SK-N-SH (cell line): ENCODE measurements at regions not wholly inside any gene's neighbourhood (a gene's known extent, or its start where the extent isn't known, plus 50 kb on each side); places are given as distances from the start of the nearest gene placed in this dataset.

ENCODE experiments used
- CTCF ChIA-PET: fragments of 300-600, 350-600 bp; formaldehyde crosslinking; extraction: SDS; loops from one replicate; lab custom pipeline; 2021; lab: Yijun Ruan, JAX
- POLR2A ChIA-PET: fragments of 350-600 bp; sonication (Branson Sonifier 250); formaldehyde crosslinking; extraction: SDS; loops from one replicate; lab custom pipeline; 2020; ENCODE audit warnings: antibody characterized with exemption, inconsistent platforms; lab: Yijun Ruan, JAX
- DNase-seq: peaks from one replicate; pipeline ENCODE4 v3.0.0; 2012
- H2AFZ ChIP-seq: fragments of 200-600 bp; sonication (generic); 2 replicates; pipeline ENCODE4 v1.8.1; 2016; ENCODE audit warnings: antibody characterized with exemption, mild to moderate bottlenecking, low read depth
- H3F3A ChIP-seq: fragments of 200-600 bp; sonication (generic); replicated peaks from 2 replicates; pipeline ENCODE3; 2016; ENCODE audit warnings: antibody characterized with exemption, mild to moderate bottlenecking; ENCODE audit not compliant: insufficient read depth
- H3K27ac ChIP-seq, 2 experiments: fragments of 200-500 bp in 1 of 2; fragments of 200-600 bp in 1 of 2; sonication (Bioruptor generic) in 1 of 2; sonication (generic), shearing (Covaris generic) in 1 of 2; 2 replicates each; pipeline versions ENCODE4 v1.5.1 to v1.6.1; 2014 to 2016; ENCODE audit warnings: low read depth in 2 of 2, inconsistent platforms in 1 of 2, low read length in 1 of 2, mild to moderate bottlenecking in 1 of 2, mixed read lengths in 1 of 2
- H3K27me3 ChIP-seq: fragments of 200-600 bp; sonication (generic), shearing (Covaris generic); 2 replicates; pipeline ENCODE4 v1.6.1; 2016; ENCODE audit warnings: mixed run types; ENCODE audit not compliant: insufficient read depth
- H3K36me3 ChIP-seq, 2 experiments: fragments of 200-500 bp in 1 of 2; fragments of 200-600 bp in 1 of 2; sonication (Bioruptor generic) in 1 of 2; sonication (generic) in 1 of 2; replicated peaks in 1 of 2; 2 replicates each; pipeline versions ENCODE3 to v1.5.1; 2014 to 2016; ENCODE audit warnings: low read length in 1 of 2, mild to moderate bottlenecking in 1 of 2; ENCODE audit not compliant: insufficient read depth in 2 of 2, control insufficient read depth in 1 of 2
- H3K4me1 ChIP-seq, 2 experiments: fragments of 200-500 bp in 1 of 2; fragments of 200-600 bp in 1 of 2; sonication (Bioruptor generic) in 1 of 2; sonication (generic), shearing (Covaris generic) in 1 of 2; 2 replicates each; pipeline versions ENCODE4 v1.5.1 to v1.6.1; 2014 to 2016; ENCODE audit warnings: low read depth in 1 of 2, low read length in 1 of 2, mixed run types in 1 of 2; ENCODE audit not compliant: insufficient read depth in 2 of 2, control insufficient read depth in 1 of 2
- H3K4me2 ChIP-seq: fragments of 200-600 bp; sonication (generic), shearing (Covaris generic); 2 replicates; pipeline ENCODE4 v1.6.1; 2017; ENCODE audit warnings: mixed run types
- H3K4me3 ChIP-seq, 2 experiments: fragments of 200-500 bp in 1 of 2; fragments of 200-600 bp in 1 of 2; sonication (Bioruptor generic) in 1 of 2; sonication (generic), shearing (Covaris generic) in 1 of 2; 2 replicates each; pipeline versions ENCODE4 v1.5.1 to v1.8.1; 2014 to 2016; ENCODE audit warnings: low read depth in 2 of 2, inconsistent platforms in 1 of 2, low read length in 1 of 2, mild to moderate bottlenecking in 1 of 2, mixed read lengths in 1 of 2, moderate library complexity in 1 of 2
- H3K79me2 ChIP-seq: fragments of 200-600 bp; sonication (generic); 2 replicates; pipeline ENCODE4 v1.8.1; 2017; ENCODE audit warnings: mild to moderate bottlenecking; ENCODE audit not compliant: insufficient read depth
- H3K9ac ChIP-seq: fragments of 200-600 bp; sonication (generic); 2 replicates; pipeline ENCODE4 v1.6.1; 2017; ENCODE audit warnings: mixed run types
- H3K9me2 ChIP-seq: fragments of 200-600 bp; sonication (generic); 2 replicates; pipeline ENCODE4 v1.6.1; 2017; ENCODE audit warnings: mixed run types
- H3K9me3 ChIP-seq: fragments of 200-600 bp; sonication (generic); 2 replicates; pipeline ENCODE4 v1.6.1; 2017; ENCODE audit warnings: mixed run types, mild to moderate bottlenecking, moderate library complexity
- H4K20me1 ChIP-seq: fragments of 200-600 bp; sonication (generic); 2 replicates; pipeline ENCODE4 v1.6.1; 2017; ENCODE audit warnings: mild to moderate bottlenecking, mixed run types; ENCODE audit not compliant: insufficient read depth
- CHD2 ChIP-seq: fragments of 150-350 bp; IDR thresholded peaks from 2 replicates; pipeline ENCODE4 v1.6.1; 2018; ENCODE audit warnings: low read length; ENCODE audit not compliant: partially characterized antibody
- ELF1 ChIP-seq: IDR thresholded peaks from 2 replicates; pipeline ENCODE4 v1.4.0; 2012
- JUND ChIP-seq: IDR thresholded peaks from 2 replicates; pipeline ENCODE4 v1.4.0; 2012
- MXI1 ChIP-seq: IDR thresholded peaks from 2 replicates; pipeline ENCODE4 v1.6.1; 2012; ENCODE audit warnings: mild to moderate bottlenecking, low read depth, low read length, improper control_type of control experiment
- NFIC ChIP-seq: IDR thresholded peaks from 2 replicates; pipeline ENCODE4 v1.4.0; 2012; ENCODE audit warnings: borderline replicate concordance
- NRF1 ChIP-seq: IDR thresholded peaks from 2 replicates; pipeline ENCODE4 v1.6.1; 2012; ENCODE audit warnings: low read depth, mild to moderate bottlenecking, low read length
- RAD21 ChIP-seq: IDR thresholded peaks from 2 replicates; pipeline ENCODE4 v1.6.1; 2012; ENCODE audit warnings: mild to moderate bottlenecking, low read length
- RCOR1 ChIP-seq: fragments of 150-350 bp; IDR thresholded peaks from 2 replicates; pipeline ENCODE4 v1.6.1; 2017; ENCODE audit warnings: antibody characterized with exemption, low read length
- SIN3A ChIP-seq: IDR thresholded peaks from 2 replicates; pipeline ENCODE4 v1.6.1; 2012; ENCODE audit warnings: low read depth, mild to moderate bottlenecking, low read length, moderate library complexity, borderline replicate concordance
- WGBS: methylation state at CpG from one replicate; pipeline ENCODE4 v1.1.6; 2017; ENCODE audit warnings: low lambda C conversion rate; 5-methylcytosine and 5-hydroxymethylcytosine counted together
- TF ChIP-seq, protein P1 (sequence below): IDR thresholded peaks from 2 replicates; pipeline ENCODE4 v1.4.0; 2012; ENCODE audit warnings: low read depth, borderline replicate concordance
- TF ChIP-seq, protein P2 (sequence below): fragments of 150-350 bp; IDR thresholded peaks from 2 replicates; pipeline ENCODE4 v1.6.1; 2017; ENCODE audit warnings: antibody characterized with exemption, low read length, low read depth, borderline replicate concordance
- TF ChIP-seq, protein P3 (sequence below): IDR thresholded peaks from 2 replicates; pipeline ENCODE4; 2012
- TF ChIP-seq, protein P4 (sequence below): IDR thresholded peaks from 2 replicates; pipeline ENCODE4 v1.6.1; 2012; ENCODE audit warnings: mild to moderate bottlenecking, low read depth, low read length, moderate library complexity
- TF ChIP-seq, protein P5 (sequence below): IDR thresholded peaks from 2 replicates; pipeline ENCODE4 v1.4.0; 2012; ENCODE audit warnings: low read depth, borderline replicate concordance

DNA sequence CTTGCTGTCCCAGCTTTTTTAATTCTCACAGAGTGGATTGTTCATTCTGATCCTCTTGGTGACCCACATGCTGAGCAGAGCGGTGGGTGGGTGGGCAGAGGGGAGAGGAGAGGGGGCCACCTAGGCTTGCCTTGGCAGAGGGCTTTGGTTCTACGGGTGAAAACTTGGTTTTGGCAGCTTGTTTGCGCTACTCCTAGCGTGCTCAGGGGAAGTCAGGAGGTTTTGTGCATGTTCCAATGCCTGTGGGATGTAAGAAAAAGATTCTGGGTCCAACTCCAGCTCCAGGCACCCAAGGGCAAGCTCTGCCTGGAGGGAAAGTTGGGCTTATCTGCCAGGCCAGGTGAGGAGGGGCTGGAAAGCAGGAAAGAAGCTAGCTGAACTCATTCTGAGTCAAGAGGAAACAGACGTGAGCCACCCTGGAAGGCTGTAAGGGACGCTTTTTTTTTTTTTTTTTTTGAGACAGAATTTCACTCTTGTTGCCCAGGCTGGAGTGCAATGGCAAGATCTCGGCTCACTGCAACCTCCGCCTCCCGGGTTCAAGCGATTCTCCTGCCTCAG, 169.1 kb downstream of the WSCD1 start:
- Histone ChIP-seq H3K4me3 (no peak overlapping the region), H2AFZ (no peak overlapping the region), H3K27ac (no peak overlapping the region), H3K36me3 (no peaks in the 10 kb centered on the region), H3K4me2 (no peak overlapping the region)
- CTCF ChIA-PET: no interaction called here
- TF ChIP-seq, protein P1, sequence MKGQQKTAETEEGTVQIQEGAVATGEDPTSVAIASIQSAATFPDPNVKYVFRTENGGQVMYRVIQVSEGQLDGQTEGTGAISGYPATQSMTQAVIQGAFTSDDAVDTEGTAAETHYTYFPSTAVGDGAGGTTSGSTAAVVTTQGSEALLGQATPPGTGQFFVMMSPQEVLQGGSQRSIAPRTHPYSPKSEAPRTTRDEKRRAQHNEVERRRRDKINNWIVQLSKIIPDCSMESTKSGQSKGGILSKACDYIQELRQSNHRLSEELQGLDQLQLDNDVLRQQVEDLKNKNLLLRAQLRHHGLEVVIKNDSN: no peak
- TF ChIP-seq RAD21: no peak
- TF ChIP-seq, protein P2, sequence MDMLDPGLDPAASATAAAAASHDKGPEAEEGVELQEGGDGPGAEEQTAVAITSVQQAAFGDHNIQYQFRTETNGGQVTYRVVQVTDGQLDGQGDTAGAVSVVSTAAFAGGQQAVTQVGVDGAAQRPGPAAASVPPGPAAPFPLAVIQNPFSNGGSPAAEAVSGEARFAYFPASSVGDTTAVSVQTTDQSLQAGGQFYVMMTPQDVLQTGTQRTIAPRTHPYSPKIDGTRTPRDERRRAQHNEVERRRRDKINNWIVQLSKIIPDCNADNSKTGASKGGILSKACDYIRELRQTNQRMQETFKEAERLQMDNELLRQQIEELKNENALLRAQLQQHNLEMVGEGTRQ: no peak
- TF ChIP-seq, all 33 proteins: peak for 0
- Histone ChIP-seq H3K27me3 (peaks cover 76% of the 10 kb centered on the region), H4K20me1 (0 out of 2 replicates have a peak, but pooled peaks cover 2% of the 10 kb centered on the region), H3K9me2 (no peaks in the 10 kb centered on the region), H3K9ac (no peak overlapping the region), H3K4me1 (no peaks in the 10 kb centered on the region), H3K9me3 (no peaks in the 10 kb centered on the region), H3F3A (no peaks in the 10 kb centered on the region), H3K79me2 (no peaks in the 10 kb centered on the region)
- no peak for DNase-seq
- WGBS: 23% methylated on average over 9 of the region's 10 CpGs
- POLR2A ChIA-PET: no interaction called here

DNA sequence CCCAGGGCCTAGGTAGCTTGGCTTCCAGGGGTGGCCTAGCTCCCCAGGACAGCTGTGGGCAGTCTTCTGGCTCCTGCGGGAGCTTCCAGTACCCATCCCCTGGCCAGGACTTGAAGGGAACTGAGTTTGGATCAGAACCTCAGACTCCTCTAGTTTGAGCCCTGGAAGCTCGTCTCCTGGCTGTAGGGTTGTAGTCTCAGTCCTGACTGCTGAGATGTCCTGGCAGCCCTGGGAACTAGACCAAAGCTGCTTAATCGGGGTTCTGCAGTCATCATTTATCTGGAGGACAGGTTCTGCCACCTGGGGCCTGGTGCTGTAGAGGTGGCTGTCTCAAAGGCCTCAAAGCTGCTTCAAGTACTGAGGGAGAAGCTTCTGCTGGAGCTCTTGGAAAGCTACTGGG, 163.7 kb downstream of the WSCD1 start:
- ChIA-PET POLR2A (no interaction called here), CTCF (no interaction called here)
- DNase-seq: no peak

DNA sequence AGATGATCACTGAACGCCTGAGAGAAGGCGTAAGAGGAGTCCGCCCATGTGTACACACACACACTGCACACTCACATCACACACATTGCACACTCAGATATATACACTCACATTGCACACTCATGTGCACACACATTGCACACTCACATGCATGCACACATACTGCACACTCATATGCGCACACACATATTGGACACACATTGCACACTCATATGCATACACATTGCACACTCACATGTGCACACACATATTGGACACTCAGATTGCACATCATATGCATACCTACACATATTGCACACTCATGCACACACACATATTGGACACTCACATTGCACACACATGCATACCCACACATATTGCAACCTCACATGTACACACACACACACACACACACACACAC, 163.2 kb downstream of the WSCD1 start:
- Histone ChIP-seq H2AFZ (no peak overlapping the region), H3K4me3 (no peak overlapping the region), H3K4me2 (no peak overlapping the region), H3K79me2 (no peaks in the 10 kb centered on the region), H4K20me1 (no peaks in the 10 kb centered on the region), H3K9me2 (no peaks in the 10 kb centered on the region), H3K9ac (no peak overlapping the region), H3K9me3 (no peaks in the 10 kb centered on the region), H3F3A (no peaks in the 10 kb centered on the region), H3K27ac (no peak overlapping the region), H3K36me3 (no peaks in the 10 kb centered on the region), H3K27me3 (peaks cover 75% of the 10 kb centered on the region), H3K4me1 (no peaks in the 10 kb centered on the region)
- ChIA-PET CTCF (no interaction called here), POLR2A (no interaction called here)
- WGBS: 88% methylated on average over 4 of the region's 4 CpGs
- no peak for DNase-seq
- TF ChIP-seq JUND (no peak), NRF1 (no peak), SIN3A (no peak), ELF1 (no peak), NFIC (no peak), RCOR1 (no peak), CHD2 (no peak)
- TF ChIP-seq, protein P3, sequence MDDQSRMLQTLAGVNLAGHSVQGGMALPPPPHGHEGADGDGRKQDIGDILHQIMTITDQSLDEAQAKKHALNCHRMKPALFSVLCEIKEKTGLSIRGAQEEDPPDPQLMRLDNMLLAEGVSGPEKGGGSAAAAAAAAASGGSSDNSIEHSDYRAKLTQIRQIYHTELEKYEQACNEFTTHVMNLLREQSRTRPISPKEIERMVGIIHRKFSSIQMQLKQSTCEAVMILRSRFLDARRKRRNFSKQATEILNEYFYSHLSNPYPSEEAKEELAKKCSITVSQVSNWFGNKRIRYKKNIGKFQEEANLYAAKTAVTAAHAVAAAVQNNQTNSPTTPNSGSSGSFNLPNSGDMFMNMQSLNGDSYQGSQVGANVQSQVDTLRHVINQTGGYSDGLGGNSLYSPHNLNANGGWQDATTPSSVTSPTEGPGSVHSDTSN: no peak
- TF ChIP-seq, protein P4, sequence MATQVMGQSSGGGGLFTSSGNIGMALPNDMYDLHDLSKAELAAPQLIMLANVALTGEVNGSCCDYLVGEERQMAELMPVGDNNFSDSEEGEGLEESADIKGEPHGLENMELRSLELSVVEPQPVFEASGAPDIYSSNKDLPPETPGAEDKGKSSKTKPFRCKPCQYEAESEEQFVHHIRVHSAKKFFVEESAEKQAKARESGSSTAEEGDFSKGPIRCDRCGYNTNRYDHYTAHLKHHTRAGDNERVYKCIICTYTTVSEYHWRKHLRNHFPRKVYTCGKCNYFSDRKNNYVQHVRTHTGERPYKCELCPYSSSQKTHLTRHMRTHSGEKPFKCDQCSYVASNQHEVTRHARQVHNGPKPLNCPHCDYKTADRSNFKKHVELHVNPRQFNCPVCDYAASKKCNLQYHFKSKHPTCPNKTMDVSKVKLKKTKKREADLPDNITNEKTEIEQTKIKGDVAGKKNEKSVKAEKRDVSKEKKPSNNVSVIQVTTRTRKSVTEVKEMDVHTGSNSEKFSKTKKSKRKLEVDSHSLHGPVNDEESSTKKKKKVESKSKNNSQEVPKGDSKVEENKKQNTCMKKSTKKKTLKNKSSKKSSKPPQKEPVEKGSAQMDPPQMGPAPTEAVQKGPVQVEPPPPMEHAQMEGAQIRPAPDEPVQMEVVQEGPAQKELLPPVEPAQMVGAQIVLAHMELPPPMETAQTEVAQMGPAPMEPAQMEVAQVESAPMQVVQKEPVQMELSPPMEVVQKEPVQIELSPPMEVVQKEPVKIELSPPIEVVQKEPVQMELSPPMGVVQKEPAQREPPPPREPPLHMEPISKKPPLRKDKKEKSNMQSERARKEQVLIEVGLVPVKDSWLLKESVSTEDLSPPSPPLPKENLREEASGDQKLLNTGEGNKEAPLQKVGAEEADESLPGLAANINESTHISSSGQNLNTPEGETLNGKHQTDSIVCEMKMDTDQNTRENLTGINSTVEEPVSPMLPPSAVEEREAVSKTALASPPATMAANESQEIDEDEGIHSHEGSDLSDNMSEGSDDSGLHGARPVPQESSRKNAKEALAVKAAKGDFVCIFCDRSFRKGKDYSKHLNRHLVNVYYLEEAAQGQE: no peak
- TF ChIP-seq, protein P5, sequence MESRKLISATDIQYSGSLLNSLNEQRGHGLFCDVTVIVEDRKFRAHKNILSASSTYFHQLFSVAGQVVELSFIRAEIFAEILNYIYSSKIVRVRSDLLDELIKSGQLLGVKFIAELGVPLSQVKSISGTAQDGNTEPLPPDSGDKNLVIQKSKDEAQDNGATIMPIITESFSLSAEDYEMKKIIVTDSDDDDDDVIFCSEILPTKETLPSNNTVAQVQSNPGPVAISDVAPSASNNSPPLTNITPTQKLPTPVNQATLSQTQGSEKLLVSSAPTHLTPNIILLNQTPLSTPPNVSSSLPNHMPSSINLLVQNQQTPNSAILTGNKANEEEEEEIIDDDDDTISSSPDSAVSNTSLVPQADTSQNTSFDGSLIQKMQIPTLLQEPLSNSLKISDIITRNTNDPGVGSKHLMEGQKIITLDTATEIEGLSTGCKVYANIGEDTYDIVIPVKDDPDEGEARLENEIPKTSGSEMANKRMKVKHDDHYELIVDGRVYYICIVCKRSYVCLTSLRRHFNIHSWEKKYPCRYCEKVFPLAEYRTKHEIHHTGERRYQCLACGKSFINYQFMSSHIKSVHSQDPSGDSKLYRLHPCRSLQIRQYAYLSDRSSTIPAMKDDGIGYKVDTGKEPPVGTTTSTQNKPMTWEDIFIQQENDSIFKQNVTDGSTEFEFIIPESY: no peak

More for the DNA sequence above, 163.7 kb downstream of the WSCD1 start:
- Histone ChIP-seq H3K27ac (no peak overlapping the region), H3K36me3 (no peaks in the 10 kb centered on the region), H2AFZ (no peak overlapping the region), H3F3A (no peaks in the 10 kb centered on the region), H4K20me1 (no peaks in the 10 kb centered on the region), H3K27me3 (peaks cover 80% of the 10 kb centered on the region), H3K4me3 (no peak overlapping the region), H3K9ac (no peak overlapping the region), H3K79me2 (no peaks in the 10 kb centered on the region), H3K4me2 (no peak overlapping the region), H3K4me1 (no peaks in the 10 kb centered on the region), H3K9me2 (no peaks in the 10 kb centered on the region), H3K9me3 (no peaks in the 10 kb centered on the region)
- 17% methylated on average over 3 of the region's 3 CpGs for WGBS
- no peak for TF ChIP-seq MXI1
- TF ChIP-seq NFIC: no peak
